Pancreas (tissue), 10 donors: ENCODE measurements at regions not wholly inside any gene's neighbourhood (a gene's known extent, or its start where the extent isn't known, plus 50 kb on each side); places are given as distances from the start of the nearest gene placed in this dataset.

Experiments used
- ATAC-seq, 4 donors: fragments of 200-7000 bp; cut with Tn5 transposase; one replicate each; pipeline versions ENCODE4 v1.8.0 to v1.9.1; 2020; ENCODE audit warnings: mild to moderate bottlenecking in 4 of 4, moderate library complexity in 4 of 4
- DNase-seq, 6 donors: peaks; one replicate each; pipeline ENCODE4 v3.0.0-alpha.2; 2020
- FAIRE-seq: peaks from 2 replicates; lab custom pipeline; 2012; peaks lifted over from hg19 to GRCh38; lab: Jason Lieb, UNC
- H3K27ac ChIP-seq, 4 donors: fragments of 200-600 bp; sonication (generic); 1 replicate in 3 of 4; 2 replicates in 1 of 4; pipeline versions ENCODE4 v1.5.0 to v1.8.0; 2020
- H3K27me3 ChIP-seq, 4 donors: fragments of 200-600 bp; one replicate each; pipeline ENCODE4 v1.8.0; 2021
- H3K36me3 ChIP-seq, 3 donors: fragments of 200-600 bp; sonication (generic) in 1 of 3; one replicate each; pipeline versions ENCODE4 v1.5.0 to v1.8.0; 2020 to 2021
- H3K4me1 ChIP-seq, 3 donors: fragments of 200-600 bp; one replicate each; pipeline ENCODE4 v1.8.0; 2021
- H3K4me3 ChIP-seq, 4 donors: fragments of 200-600 bp; sonication (generic) in 2 of 4; one replicate each; pipeline versions ENCODE4 v1.5.0 to v1.8.0; 2020 to 2021
- H3K9me3 ChIP-seq, 4 donors: fragments of 200-600 bp; one replicate each; pipeline ENCODE4 v1.8.0; 2021
- WGBS, 2 donors: extraction: QIAGEN DNeasy Blood & Tissue Kit; methylation state at CpG; one replicate each; pipeline ENCODE4 v1.1.7; 2013; 5-methylcytosine and 5-hydroxymethylcytosine counted together
- intact Hi-C, 3 donors: fragments of 100-400 bp; cut with DNase I; formaldehyde crosslinking; loops; one replicate each; pipeline versions ENCODE4 v1.11.1 to v1.14.2; 2022
- TF ChIP-seq, protein P1 (sequence below), 4 donors: fragments of 200-600 bp; sonication (generic) in 3 of 4; IDR thresholded peaks; one replicate each; pipeline versions ENCODE4 v1.5.0 to v1.8.0; 2021; ENCODE audit warnings: antibody characterized with exemption in 4 of 4
- donor health status: healthy with polysubstance abuse.
- donor health status: DM: no; HTN: no; CAD: no; lungs with moderate emphysema.
- donor health status: DM: no; HTN: no; CAD: no.
- donor health status: control.
- donor health status: control.
- donor health status: Bipolar disorder and iron deficiency.
- donor health status: DM: yes; HTN: yes; CAD: no.
- donor health status: DM: no; HTN: no; CAD: no.
- donor health status: DM: no; HTN: no; CAD: no.
- donor health status: DM: yes; HTN: yes; CAD: no.

DNA sequence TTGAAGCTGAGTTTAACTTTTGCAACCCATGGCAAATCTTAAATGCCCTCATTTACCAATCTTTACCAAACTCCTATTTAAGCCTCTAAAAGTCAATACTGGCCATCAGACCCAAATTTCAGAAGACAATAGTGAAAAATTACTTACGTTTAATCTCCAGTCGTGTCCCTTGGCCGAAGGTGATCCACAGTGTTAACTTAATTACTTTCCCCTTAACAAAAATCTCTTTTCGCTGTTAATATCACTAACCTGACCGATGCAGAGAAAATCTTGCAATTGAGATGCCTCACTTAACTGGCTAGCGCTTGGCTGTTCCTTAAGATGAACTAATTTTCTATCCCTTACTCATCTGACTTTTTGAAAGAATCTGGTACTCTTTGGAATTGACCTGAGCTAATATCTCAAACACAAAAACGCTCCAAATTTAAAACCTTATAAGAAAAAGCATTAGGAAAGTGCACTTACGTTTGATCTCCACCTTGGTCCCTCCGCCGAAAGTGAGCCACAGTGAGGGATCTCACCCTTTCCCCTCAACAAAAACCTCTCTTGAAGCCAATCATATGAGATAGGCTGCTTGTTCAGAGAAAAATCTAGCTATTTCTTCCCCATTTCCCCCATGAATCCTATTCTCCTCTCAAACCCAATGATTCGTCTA lies 169.1 kb downstream of the RPIA start:
- DNase-seq: no peak

DNA sequence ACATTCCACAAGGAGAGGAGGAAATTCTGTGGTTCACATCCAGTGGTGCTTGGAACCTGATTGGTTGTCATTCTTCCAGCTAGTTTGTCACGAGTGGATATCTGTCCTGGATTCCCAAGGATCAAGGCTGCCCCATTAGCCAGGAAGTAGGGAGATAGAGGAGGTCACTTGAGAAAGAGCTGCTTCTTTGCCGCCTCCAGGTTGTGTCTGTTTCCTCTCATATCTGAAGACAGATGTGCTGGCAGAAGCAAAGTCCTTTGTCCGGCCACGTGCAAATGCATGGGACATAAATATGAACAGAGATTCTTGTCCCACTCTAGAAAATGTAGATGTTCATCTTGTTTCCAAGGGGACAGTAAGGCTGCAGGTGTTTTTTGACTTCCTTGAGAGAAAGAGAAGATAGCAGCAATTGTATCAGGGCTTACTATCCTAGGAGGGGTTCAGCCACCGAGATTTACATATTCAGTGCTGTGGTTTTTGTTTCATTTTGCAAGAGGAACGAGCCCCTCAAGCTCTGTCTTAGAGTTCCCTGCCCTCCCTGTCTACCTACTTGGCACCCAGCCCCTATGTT lies 174.4 kb downstream of the RPIA start:
- no peak overlapping the region for H3K4me3 ChIP-seq
- no peaks in the 10 kb centered on the region for H3K9me3 ChIP-seq
- no peaks in the 10 kb centered on the region for H3K4me1 ChIP-seq
- H3K27me3 ChIP-seq: no peaks in the 10 kb centered on the region
- 39 to 47% methylated on average over 6 of the region's 6 CpGs for WGBS, 2 donors
- intact Hi-C loops: no loop called here
- no peak overlapping the region for H3K27ac ChIP-seq
- no peaks in the 10 kb centered on the region for H3K36me3 ChIP-seq
- TF ChIP-seq, protein P1, sequence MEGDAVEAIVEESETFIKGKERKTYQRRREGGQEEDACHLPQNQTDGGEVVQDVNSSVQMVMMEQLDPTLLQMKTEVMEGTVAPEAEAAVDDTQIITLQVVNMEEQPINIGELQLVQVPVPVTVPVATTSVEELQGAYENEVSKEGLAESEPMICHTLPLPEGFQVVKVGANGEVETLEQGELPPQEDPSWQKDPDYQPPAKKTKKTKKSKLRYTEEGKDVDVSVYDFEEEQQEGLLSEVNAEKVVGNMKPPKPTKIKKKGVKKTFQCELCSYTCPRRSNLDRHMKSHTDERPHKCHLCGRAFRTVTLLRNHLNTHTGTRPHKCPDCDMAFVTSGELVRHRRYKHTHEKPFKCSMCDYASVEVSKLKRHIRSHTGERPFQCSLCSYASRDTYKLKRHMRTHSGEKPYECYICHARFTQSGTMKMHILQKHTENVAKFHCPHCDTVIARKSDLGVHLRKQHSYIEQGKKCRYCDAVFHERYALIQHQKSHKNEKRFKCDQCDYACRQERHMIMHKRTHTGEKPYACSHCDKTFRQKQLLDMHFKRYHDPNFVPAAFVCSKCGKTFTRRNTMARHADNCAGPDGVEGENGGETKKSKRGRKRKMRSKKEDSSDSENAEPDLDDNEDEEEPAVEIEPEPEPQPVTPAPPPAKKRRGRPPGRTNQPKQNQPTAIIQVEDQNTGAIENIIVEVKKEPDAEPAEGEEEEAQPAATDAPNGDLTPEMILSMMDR (IDR thresholded peaks at IDR 0.05): no peak
- ATAC-seq (no peak), FAIRE-seq (no peak), DNase-seq (no peak)

More for the DNA sequence above, 169.1 kb downstream of the RPIA start:
- intact Hi-C loops: no loop called here
- no peaks in the 10 kb centered on the region for H3K27me3 ChIP-seq
- ATAC-seq (no peak), FAIRE-seq (no peak)
- TF ChIP-seq, protein P1 (IDR thresholded peaks at IDR 0.05): no peak
- WGBS, 2 donors: 86% methylated on average over 11 of the region's 11 CpGs
- peaks cover 0 to 10% (median 0%) of the 10 kb centered on the region in 3 donors for H3K4me1 ChIP-seq
- no peaks in the 10 kb centered on the region for H3K36me3 ChIP-seq
- no peaks in the 10 kb centered on the region for H3K9me3 ChIP-seq
- no peak overlapping the region for H3K27ac ChIP-seq
- no peak overlapping the region for H3K4me3 ChIP-seq

DNA sequence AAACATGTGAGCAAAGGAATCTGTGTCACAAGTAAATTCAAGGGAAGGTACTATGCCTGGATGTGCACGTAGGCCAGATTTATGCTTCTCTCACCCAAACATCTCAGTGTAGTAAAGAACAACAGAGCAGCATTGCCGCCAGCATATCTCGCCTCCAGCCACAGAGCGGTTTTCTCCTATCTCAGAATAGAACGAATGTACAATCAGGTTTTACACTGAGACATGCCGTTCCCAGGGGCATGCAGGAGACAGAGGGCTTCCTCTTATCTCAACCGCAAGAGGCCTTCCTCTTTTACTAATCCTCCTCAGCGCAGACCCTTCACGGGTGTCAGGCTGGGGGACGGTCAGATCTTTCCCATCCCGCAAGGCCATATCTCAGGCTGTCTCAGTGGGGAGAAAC lies 175.3 kb downstream of the RPIA start:
- FAIRE-seq (no peak), DNase-seq (no peak), ATAC-seq (no peak)
- no peaks in the 10 kb centered on the region for H3K27me3 ChIP-seq
- no peaks in the 10 kb centered on the region for H3K9me3 ChIP-seq
- no peaks in the 10 kb centered on the region for H3K4me1 ChIP-seq
- WGBS, 2 donors: 58 to 70% methylated on average over 11 of the region's 11 CpGs
- intact Hi-C loops: no loop called here
- H3K36me3 ChIP-seq: no peaks in the 10 kb centered on the region
- no peak overlapping the region for H3K4me3 ChIP-seq
- H3K27ac ChIP-seq: no peak overlapping the region
- TF ChIP-seq, protein P1 (IDR thresholded peaks at IDR 0.05): no peak

DNA sequence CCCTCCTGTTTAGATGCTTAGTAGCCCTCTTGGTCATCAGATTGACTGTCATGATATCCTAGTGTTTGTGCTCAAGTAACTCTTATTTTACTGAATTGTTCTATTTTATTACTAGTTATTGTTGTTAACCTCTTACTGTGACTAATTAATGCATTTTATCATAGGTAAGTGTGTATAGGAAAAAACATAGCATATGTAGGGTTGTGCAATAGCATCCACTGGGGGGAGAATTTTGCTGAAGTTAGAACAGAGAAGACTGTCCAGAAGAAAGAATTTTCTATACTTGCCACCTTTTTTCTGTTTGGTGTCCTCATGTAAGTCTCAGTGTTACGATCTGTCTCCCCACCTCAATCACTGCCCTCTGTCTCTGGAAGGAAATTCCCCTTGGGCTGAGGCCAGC lies 177.4 kb downstream of the RPIA start:
- TF ChIP-seq, protein P1 (IDR thresholded peaks at IDR 0.05): no peak
- FAIRE-seq: no peak
- Histone ChIP-seq H3K36me3 (no peaks in the 10 kb centered on the region), H3K27ac (no peak overlapping the region), H3K4me1 (no peaks in the 10 kb centered on the region), H3K9me3 (no peaks in the 10 kb centered on the region), H3K27me3 (no peaks in the 10 kb centered on the region), H3K4me3 (no peak overlapping the region)
- intact Hi-C loops: no loop called here
- WGBS, 2 donors: 62 to 79% methylated on average over 1 of the region's 1 CpG
- no peak for DNase-seq
- ATAC-seq: no peak

DNA sequence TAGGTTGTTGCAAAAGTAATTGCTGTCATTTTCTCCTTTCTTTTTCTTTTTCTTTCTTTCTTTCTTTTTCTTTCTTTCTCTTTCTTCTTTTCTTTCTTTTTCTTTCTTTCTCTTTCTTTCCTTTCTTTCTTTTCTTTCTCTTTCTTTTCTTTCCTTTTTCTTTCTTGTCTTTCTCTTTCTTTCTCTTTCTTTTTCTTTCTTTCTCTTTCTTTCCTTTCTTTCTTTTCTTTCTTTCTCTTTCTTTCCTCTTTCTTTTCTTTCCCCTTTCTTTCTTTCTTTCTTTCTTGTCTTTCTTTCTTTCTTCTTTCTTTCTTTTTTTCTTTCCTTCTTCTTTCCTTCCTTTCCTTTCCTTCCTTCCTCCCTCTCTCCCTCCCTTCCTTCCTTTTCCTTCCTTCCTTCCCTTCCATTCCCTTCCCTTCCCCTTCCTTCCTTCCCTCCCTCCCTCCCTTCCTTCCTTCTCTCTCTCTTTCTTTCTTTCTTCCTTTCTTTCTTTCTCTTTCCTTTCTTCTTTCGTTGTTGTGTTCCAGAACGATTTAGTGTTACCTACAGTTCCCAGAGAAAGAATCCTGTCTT lies 178.9 kb downstream of the RPIA start:
- Histone ChIP-seq H3K4me1 (no peaks in the 10 kb centered on the region), H3K4me3 (no peak overlapping the region), H3K27ac (no peak overlapping the region), H3K36me3 (no peaks in the 10 kb centered on the region), H3K27me3 (no peaks in the 10 kb centered on the region), H3K9me3 (no peaks in the 10 kb centered on the region)
- FAIRE-seq: no peak
- TF ChIP-seq, protein P1 (IDR thresholded peaks at IDR 0.05): no peak
- WGBS, 2 donors: 29 to 37% methylated on average over 2 of the region's 2 CpGs
- no peak for DNase-seq
- no peak for ATAC-seq
- intact Hi-C loops: no loop called here
